ENCODE measurements at regions not wholly inside any gene's neighbourhood (a gene's known extent, or its start where the extent isn't known, plus 50 kb on each side); places are given as distances from the start of the nearest gene placed in this dataset.
A peak's percentile ranks its signal among the peaks of the same experiment; 100 is the strongest.

GRCh38 chrX:6909396-6909795, 238.1 kb upstream of the STS start:
- peaks cover 5% of the 10 kb centered on the region for H3K9me3 Mint-ChIP-seq (ENCODE audit: low read depth)
- no peak for TF ChIP-seq CTCF (IDR thresholded peaks at IDR 0.05; ENCODE audit: unreplicated experiment)
- H3K4me3 Mint-ChIP-seq (ENCODE audit: low read depth), result no peak overlapping the region
- H3K27me3 Mint-ChIP-seq, result no peaks in the 10 kb centered on the region
- H3K4me1 Mint-ChIP-seq (ENCODE audit: low read depth), result peaks cover 1% of the 10 kb centered on the region
- DNase-seq (ENCODE audit: low spot score, unreplicated experiment), result no peak
- H3K36me3 Mint-ChIP-seq (ENCODE audit: insufficient read depth), result no peaks in the 10 kb centered on the region
- H3K27ac Mint-ChIP-seq, result no peak overlapping the region

GRCh38 chrX:6906608-6907007, 240.9 kb upstream of the STS start:
- Mint-ChIP-seq H3K27ac (no peak overlapping the region), H3K9me3 (ENCODE audit: low read depth) (peaks cover 5% of the 10 kb centered on the region), H3K4me3 (ENCODE audit: low read depth) (no peak overlapping the region), H3K27me3 (no peaks in the 10 kb centered on the region), H3K4me1 (ENCODE audit: low read depth) (no peaks in the 10 kb centered on the region), H3K36me3 (ENCODE audit: insufficient read depth) (no peaks in the 10 kb centered on the region)
- TF ChIP-seq CTCF (IDR thresholded peaks at IDR 0.05; ENCODE audit: unreplicated experiment), result no peak
- no peak for DNase-seq (ENCODE audit: low spot score, unreplicated experiment)

GRCh38 chrX:6904156-6904555, 243.4 kb upstream of the STS start:
- no peak for DNase-seq (ENCODE audit: low spot score, unreplicated experiment)
- Mint-ChIP-seq H3K4me3 (ENCODE audit: low read depth) (no peak overlapping the region), H3K36me3 (ENCODE audit: insufficient read depth) (no peaks in the 10 kb centered on the region), H3K27me3 (no peaks in the 10 kb centered on the region), H3K4me1 (ENCODE audit: low read depth) (no peaks in the 10 kb centered on the region), H3K9me3 (ENCODE audit: low read depth) (peaks cover 5% of the 10 kb centered on the region), H3K27ac (no peak overlapping the region)
- TF ChIP-seq CTCF (IDR thresholded peaks at IDR 0.05; ENCODE audit: unreplicated experiment), result no peak

- Mint-ChIP-seq H3K4me3 (ENCODE audit: low read depth) (no peak overlapping the region), H3K27me3 (no peaks in the 10 kb centered on the region), H3K4me1 (ENCODE audit: low read depth) (no peaks in the 10 kb centered on the region), H3K36me3 (ENCODE audit: insufficient read depth) (peaks cover 1% of the 10 kb centered on the region), H3K9me3 (ENCODE audit: low read depth) (peaks cover 2% of the 10 kb centered on the region), H3K27ac (no peak overlapping the region)
- no peak for DNase-seq (ENCODE audit: low spot score, unreplicated experiment)
- TF ChIP-seq CTCF (IDR thresholded peaks at IDR 0.05; ENCODE audit: unreplicated experiment), result no peak
These were observed 249.1 kb upstream of the STS start for GRCh38 chrX:6898371-6898770.

- Mint-ChIP-seq H3K27me3 (no peaks in the 10 kb centered on the region), H3K36me3 (ENCODE audit: insufficient read depth) (peaks cover 3% of the 10 kb centered on the region), H3K27ac (peak overlapping the region; percentile 57), H3K4me1 (ENCODE audit: low read depth) (no peaks in the 10 kb centered on the region), H3K9me3 (ENCODE audit: low read depth) (peaks cover 21% of the 10 kb centered on the region), H3K4me3 (ENCODE audit: low read depth) (no peak overlapping the region)
- no peak for DNase-seq (ENCODE audit: low spot score, unreplicated experiment)
- TF ChIP-seq CTCF (IDR thresholded peaks at IDR 0.05; ENCODE audit: unreplicated experiment), result no peak
These were observed 256.1 kb upstream of the STS start for GRCh38 chrX:6891404-6891803.

Data from progenitor cell of endocrine pancreas (in vitro differentiated cells).